Activated naive CD8-positive, alpha-beta T cell (primary cell): ENCODE measurements at regions not wholly inside any gene's neighbourhood (a gene's known extent, or its start where the extent isn't known, plus 50 kb on each side); places are given as distances from the start of the nearest gene placed in this dataset.

Experiments
- H3K27ac Mint-ChIP-seq: one replicate; pipeline ENCODE4 v1.8.0; 2021; ENCODE audit warnings: mixed read lengths
- H3K27me3 Mint-ChIP-seq: one replicate; pipeline ENCODE4 v1.8.0; 2021; ENCODE audit warnings: mixed read lengths
- H3K36me3 Mint-ChIP-seq: one replicate; pipeline ENCODE4 v1.8.0; 2021; ENCODE audit warnings: mixed read lengths
- H3K4me1 Mint-ChIP-seq: one replicate; pipeline ENCODE4 v1.8.0; 2021; ENCODE audit warnings: low read depth, mixed read lengths
- H3K4me3 Mint-ChIP-seq: one replicate; pipeline ENCODE4 v1.8.0; 2021; ENCODE audit warnings: mild to moderate bottlenecking, mixed read lengths
- H3K9me3 Mint-ChIP-seq: one replicate; pipeline ENCODE4 v1.8.0; 2021; ENCODE audit warnings: low read depth, mixed read lengths

DNA sequence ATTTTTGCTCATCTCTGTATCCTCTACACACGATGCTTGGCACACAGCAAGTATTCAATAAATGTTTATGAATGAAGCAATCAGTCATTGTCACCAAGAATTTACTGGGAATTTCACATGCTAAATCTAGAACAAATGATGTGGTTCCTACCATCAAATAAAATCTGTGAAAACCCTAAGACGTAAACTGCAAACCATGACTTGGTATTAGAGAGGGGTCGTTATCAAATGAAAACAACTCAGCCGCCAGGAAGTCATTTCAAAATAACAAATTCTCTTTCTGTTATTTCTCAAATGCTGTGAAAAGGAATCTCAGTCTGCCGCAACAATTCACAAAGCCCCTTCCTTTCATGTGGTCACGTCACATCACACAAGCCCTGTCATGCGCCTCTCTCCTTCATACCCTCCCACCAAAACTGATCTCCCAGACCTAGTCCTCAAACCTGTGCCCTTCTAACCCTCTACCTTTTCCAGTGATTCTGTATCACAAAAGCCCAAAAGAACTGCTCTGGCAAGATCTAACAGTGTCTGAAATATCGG lies 173.6 kb downstream of the DEPDC1B start:
- Mint-ChIP-seq H3K36me3 (no peaks in the 10 kb centered on the region), H3K4me1 (peaks cover 1% of the 10 kb centered on the region), H3K27ac (no peak overlapping the region), H3K27me3 (no peaks in the 10 kb centered on the region), H3K4me3 (no peak overlapping the region), H3K9me3 (no peaks in the 10 kb centered on the region)

DNA sequence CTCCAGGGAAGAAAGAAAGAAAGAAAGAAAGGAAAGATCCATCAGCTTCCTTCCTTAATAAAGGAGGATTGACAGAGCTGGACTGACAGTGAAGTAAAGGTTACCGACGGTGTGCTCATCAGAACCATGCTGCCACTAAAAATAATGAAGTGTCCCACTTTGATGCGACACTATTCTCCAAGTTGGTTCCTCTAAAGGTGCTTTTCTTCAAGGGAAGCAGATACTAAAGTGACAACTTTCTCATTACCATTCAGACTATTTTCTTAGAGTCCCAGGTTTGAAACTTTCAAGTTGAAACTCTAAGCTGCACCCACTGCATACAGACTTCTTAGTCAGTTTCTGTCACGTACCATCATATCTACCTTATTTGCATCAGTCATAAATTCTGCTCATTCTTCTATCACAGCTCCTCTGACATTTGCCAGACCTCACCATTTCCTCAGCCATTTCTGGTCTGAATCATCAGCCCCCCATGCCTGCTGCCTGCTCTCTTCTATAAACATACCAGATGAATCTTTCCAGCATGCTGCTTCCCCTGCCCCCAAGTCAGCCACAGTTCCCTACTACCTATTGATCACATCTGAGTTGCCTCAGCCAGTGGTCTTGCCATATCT lies 177.6 kb downstream of the DEPDC1B start:
- H3K27ac Mint-ChIP-seq: no peak overlapping the region
- no peaks in the 10 kb centered on the region for H3K36me3 Mint-ChIP-seq
- H3K9me3 Mint-ChIP-seq: no peaks in the 10 kb centered on the region
- H3K4me1 Mint-ChIP-seq: peaks cover 1% of the 10 kb centered on the region
- H3K27me3 Mint-ChIP-seq: no peaks in the 10 kb centered on the region
- H3K4me3 Mint-ChIP-seq: no peak overlapping the region

DNA sequence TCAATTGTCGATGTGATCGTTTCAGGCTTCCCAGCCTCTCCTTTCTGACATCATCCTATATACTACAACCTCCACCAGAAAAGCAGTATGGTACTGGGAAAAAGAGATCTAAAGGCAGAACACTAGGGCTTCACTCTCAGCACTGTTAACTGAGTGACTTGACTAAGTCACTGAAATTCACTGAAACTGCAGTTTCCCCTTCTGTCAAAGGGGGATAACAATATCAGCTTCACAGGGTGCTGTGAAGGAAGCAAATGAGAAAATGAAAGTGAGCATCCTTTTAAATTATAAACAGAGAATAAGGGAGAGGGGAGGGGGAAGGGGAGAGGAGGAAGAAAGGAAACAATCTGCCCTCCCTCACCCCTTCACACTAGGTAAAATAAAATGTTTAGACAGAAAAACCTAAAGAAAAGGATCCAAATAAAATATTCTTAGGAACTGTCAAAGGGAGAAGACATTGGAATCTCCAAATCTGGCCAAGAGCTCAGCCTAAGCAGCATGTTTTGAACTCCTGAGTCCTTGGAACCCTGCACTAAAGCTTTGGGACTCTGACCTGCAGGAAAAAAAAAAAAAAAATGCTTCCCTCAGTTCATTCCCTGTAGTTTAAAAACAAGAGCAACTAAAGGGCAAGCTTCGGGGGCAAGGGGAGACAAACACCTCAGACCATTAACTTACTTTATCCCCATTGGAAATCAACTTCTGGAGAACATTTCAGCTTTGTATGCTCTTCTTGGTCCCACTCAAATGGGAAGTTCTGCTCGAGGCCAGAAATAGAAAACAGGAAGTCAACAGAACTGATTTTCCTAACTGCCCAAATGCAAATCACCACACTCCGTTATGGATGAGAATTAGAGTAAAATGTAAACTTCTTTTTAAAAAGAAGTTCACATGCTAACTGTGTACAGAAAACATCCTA lies 178.3 kb downstream of the DEPDC1B start:
- Mint-ChIP-seq H3K36me3 (no peaks in the 10 kb centered on the region), H3K27ac (no peak overlapping the region), H3K4me3 (no peak overlapping the region), H3K9me3 (no peaks in the 10 kb centered on the region), H3K4me1 (peaks cover 1% of the 10 kb centered on the region), H3K27me3 (no peaks in the 10 kb centered on the region)

DNA sequence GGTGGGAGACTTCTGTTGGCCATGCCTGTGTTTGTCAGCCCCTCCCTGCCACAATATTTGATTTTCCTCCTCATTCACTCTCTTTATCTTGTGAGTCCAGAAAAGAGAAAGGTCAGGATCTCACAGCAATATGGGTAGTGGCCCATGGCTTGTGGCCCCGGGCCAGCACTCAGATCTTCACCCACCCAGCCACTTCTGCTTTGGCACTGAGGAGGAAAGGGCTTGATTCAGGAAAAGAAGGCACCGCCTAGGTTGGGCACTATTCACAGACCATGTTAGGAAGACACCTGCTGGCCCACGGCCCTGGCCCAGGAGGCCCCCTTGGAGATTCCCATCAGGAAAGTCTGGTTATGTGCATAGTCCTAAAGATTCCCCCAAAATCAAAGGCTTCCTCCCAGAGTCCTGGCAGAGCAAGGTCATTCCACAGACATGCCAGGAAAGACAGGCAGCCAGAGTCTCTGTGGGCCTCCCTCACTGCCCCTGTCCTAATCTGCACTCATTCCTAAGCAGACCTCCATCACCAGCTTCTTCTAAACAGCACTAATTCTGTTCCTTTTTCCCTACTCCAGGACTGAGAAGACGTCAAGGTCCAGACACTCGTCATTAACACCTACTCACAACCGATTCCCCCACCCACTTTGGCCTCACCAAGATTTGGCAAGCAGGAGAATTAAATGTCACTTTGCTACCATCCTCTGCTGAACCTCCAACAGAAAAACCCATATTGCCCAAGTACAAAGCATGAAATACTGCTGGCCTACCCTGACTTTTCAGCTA lies 179.3 kb downstream of the DEPDC1B start:
- Mint-ChIP-seq H3K27ac (no peak overlapping the region), H3K9me3 (no peaks in the 10 kb centered on the region), H3K4me1 (no peaks in the 10 kb centered on the region), H3K27me3 (no peaks in the 10 kb centered on the region), H3K4me3 (no peak overlapping the region), H3K36me3 (no peaks in the 10 kb centered on the region)

DNA sequence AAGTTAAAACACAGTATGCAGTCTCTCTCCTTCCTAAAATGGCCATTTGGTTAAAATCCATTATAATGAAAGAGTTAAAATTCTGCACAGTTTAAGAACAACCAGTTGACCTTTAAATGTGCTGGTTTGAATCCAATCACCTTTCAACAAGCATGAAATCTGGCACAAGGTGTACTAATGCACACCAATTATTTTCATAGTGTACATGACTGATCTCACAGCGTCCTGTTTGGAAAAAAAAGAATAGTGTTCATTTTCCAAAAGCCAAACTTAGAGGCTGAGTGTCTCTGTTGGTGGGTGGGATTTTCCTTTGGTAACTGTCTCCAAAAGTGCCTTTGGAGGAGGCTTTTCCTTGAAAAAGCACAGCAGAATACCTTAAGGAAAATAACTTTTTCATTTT lies 180.6 kb downstream of the DEPDC1B start:
- Mint-ChIP-seq H3K4me1 (no peaks in the 10 kb centered on the region), H3K9me3 (no peaks in the 10 kb centered on the region), H3K27me3 (no peaks in the 10 kb centered on the region), H3K4me3 (no peak overlapping the region), H3K36me3 (no peaks in the 10 kb centered on the region), H3K27ac (no peak overlapping the region)

DNA sequence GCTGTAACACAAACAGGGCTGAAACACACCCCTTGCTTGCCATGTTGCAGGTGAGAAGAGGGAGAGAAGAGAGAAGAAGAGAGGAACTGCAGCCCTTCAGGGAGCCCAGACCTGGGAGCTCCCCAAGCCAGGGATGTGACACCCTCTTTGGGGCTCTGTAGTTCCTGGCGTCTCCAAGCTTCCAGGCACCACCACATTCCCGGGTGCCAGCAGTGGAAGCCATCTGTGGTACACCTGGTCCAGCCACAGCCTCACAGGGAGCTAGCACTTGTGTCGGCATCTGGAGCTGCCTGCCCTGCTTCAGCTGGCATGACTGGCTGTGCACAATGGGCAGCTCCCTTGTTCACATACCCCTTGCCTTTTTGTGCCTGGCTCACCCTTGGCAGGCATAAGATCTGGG lies 182.1 kb downstream of the DEPDC1B start:
- Mint-ChIP-seq H3K9me3 (no peaks in the 10 kb centered on the region), H3K27ac (no peak overlapping the region), H3K36me3 (no peaks in the 10 kb centered on the region), H3K4me3 (no peak overlapping the region), H3K4me1 (no peaks in the 10 kb centered on the region), H3K27me3 (no peaks in the 10 kb centered on the region)

DNA sequence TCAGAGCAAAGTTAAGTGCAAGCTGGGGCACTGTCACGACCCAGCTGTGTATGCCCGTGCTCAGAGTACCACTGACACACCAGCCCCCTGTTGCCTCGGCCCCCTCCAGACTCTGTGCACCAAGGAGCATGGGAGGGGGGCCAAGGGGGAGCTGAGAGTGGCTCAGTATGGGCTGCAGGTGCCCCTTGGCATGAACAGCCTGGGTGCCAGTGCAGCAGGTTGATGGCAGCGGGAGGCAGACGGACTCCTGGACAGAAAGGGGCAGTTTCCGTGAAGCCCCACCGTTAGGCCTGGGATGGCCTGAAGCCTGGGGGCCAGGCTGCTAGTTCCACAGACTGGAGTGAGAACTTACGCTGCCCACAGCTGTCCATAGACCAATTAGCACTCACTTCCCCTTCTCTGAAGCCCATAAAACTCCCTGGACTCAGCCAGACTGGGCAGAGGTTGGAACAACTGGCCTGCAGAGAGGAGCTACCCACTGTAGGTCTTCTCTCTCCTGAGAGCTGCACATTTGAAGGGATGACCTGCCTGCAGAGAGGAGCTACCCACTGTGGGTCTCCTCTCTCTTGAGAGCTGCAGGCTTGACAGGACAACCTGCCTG lies 182.8 kb downstream of the DEPDC1B start:
- no peaks in the 10 kb centered on the region for H3K27me3 Mint-ChIP-seq
- no peaks in the 10 kb centered on the region for H3K4me1 Mint-ChIP-seq
- H3K9me3 Mint-ChIP-seq: no peaks in the 10 kb centered on the region
- no peak overlapping the region for H3K27ac Mint-ChIP-seq
- no peaks in the 10 kb centered on the region for H3K36me3 Mint-ChIP-seq
- no peak overlapping the region for H3K4me3 Mint-ChIP-seq

DNA sequence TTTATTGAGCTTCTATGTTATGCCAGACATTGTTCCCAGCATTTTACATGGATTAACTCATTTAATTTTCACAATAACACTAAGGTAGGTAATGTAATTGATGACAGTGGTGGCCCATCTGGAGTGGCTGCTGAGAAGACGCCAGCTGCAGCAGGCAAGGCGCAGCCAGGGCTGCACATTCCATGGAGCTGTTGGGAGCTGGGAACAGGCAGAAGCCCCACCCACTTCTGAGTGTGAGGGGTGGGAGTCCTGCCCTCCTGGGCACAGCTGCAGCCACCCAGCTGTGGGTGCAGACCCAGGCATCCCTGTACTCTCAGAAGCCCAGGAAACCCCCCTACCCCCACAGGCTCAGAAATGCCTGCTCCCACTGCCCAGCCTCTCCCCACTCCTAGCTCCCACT lies 183.3 kb downstream of the DEPDC1B start:
- Mint-ChIP-seq H3K9me3 (no peaks in the 10 kb centered on the region), H3K36me3 (no peaks in the 10 kb centered on the region), H3K4me3 (no peak overlapping the region), H3K27ac (no peak overlapping the region), H3K27me3 (no peaks in the 10 kb centered on the region), H3K4me1 (no peaks in the 10 kb centered on the region)

DNA sequence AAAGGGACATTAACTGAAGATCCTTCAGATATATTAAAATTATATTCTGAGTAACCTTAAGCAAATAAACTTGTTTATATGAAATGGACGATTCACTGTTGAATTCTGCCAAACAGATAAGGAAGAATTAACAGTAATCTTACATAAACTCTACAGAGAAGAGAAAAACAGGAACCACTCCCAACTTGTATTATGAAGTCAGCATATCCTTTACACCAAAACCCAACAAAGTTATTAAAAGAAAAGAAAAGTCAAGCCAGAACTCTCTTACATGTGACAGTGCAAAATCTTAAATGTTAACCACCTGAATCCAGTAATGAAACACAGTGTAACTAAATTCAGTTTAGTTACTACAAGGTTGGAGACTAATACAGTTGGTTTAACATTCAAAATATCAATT lies 185.8 kb downstream of the DEPDC1B start:
- Mint-ChIP-seq H3K27me3 (no peaks in the 10 kb centered on the region), H3K9me3 (no peaks in the 10 kb centered on the region), H3K4me1 (no peaks in the 10 kb centered on the region), H3K36me3 (no peaks in the 10 kb centered on the region), H3K4me3 (no peak overlapping the region), H3K27ac (no peak overlapping the region)

DNA sequence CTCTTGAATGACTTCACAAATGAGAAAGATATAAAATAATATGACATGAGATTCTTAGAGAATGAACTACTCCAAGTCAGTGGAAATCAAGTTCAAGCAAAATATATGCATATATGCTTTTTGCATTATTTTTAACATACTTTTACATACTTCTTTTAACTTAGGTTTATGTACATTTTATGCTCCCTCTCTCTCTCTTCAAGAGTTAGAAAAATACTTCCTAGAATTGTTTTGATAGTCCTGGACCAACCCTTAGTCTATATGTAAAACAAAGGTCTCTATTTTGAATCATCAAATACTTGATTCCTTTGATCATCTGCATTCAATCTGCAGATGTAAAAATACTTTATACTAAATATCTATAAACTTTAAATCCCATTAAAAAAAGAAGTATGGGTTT lies 187.8 kb downstream of the DEPDC1B start:
- Mint-ChIP-seq H3K27me3 (no peaks in the 10 kb centered on the region), H3K36me3 (no peaks in the 10 kb centered on the region), H3K4me3 (no peak overlapping the region), H3K27ac (no peak overlapping the region), H3K9me3 (no peaks in the 10 kb centered on the region), H3K4me1 (no peaks in the 10 kb centered on the region)

DNA sequence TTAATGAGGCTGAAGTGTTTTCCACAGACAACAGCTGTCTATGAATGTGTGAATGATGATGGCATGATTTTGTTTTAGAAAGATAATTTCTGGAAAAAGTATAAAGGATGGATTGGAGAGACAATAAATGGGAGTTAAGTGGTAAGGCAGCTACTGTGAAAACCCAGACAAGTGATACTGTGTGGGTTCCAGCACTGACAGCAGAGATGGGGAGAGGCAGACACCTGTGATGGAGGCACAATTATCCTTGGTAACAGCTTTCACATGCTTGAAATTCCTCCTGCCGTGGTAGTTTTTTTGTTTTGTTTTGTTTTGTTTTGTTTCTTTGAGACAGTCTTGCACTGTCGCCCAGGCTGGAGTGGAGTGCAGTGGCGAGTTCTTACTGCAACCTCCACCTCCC lies 189.3 kb downstream of the DEPDC1B start:
- H3K36me3 Mint-ChIP-seq: no peaks in the 10 kb centered on the region
- no peaks in the 10 kb centered on the region for H3K27me3 Mint-ChIP-seq
- no peaks in the 10 kb centered on the region for H3K4me1 Mint-ChIP-seq
- H3K9me3 Mint-ChIP-seq: no peaks in the 10 kb centered on the region
- H3K4me3 Mint-ChIP-seq: no peak overlapping the region
- no peak overlapping the region for H3K27ac Mint-ChIP-seq

DNA sequence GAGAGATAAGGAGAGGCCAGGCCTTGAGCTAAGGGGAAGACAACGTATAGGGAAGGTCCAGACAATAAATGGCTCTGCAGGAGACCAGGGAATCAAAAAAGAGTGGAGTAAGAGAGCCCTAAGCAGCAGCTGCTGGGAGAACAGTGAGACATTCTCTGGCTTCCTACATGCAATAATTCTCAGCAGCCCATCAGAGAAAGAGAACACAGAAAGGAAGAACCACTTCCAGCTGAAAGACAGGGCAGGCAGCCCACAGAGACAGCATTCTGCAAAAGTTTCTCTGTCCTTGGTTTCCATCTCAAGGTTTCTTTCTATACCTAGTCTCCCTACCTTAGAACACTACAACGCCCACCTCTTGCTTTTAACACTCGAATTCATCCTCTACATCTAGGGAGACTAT lies 189.9 kb downstream of the DEPDC1B start:
- no peaks in the 10 kb centered on the region for H3K9me3 Mint-ChIP-seq
- H3K27me3 Mint-ChIP-seq: no peaks in the 10 kb centered on the region
- no peaks in the 10 kb centered on the region for H3K36me3 Mint-ChIP-seq
- H3K4me1 Mint-ChIP-seq: no peaks in the 10 kb centered on the region
- no peak overlapping the region for H3K4me3 Mint-ChIP-seq
- no peak overlapping the region for H3K27ac Mint-ChIP-seq

DNA sequence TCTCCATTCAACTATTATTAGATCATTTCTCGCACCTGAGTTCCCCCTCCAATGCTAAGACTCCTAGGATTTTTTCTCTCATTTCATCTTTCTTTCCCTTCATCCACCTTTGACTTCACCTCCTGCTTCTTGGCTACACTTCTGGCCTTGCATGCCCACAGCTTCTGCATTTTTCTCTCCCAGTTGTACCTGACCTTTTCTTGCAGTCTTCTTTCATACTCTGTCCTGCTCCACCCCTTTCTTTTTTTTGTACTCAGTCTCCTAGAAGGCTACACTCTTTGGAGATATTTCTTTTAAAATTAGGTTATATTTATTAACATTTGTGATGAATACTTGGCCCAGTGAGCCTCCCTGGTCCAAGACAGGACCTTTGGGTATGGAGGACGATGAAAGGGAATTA lies 190.4 kb downstream of the DEPDC1B start:
- no peaks in the 10 kb centered on the region for H3K36me3 Mint-ChIP-seq
- no peaks in the 10 kb centered on the region for H3K27me3 Mint-ChIP-seq
- H3K27ac Mint-ChIP-seq: no peak overlapping the region
- H3K9me3 Mint-ChIP-seq: no peaks in the 10 kb centered on the region
- no peaks in the 10 kb centered on the region for H3K4me1 Mint-ChIP-seq
- no peak overlapping the region for H3K4me3 Mint-ChIP-seq

DNA sequence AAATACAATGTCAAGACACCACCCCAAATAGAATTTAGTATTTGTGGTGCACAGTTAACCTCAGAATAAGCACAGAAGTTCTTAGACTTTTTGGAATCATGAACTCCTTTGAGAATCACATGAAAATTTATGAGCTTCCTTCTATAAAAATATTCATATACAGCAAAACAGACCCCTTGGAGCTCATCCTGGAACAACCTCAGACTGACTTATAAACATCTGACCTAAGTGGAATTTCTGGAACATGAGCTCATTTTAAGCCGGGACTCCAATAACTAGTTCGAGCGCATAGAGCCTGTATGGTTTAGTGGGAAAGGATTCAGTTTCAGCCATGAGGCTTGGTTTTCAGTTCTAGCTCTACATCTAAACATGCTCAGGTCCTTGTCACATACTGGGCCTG lies 192.3 kb downstream of the DEPDC1B start:
- no peaks in the 10 kb centered on the region for H3K4me1 Mint-ChIP-seq
- H3K4me3 Mint-ChIP-seq: no peak overlapping the region
- H3K36me3 Mint-ChIP-seq: no peaks in the 10 kb centered on the region
- peaks cover 1% of the 10 kb centered on the region for H3K27me3 Mint-ChIP-seq
- H3K27ac Mint-ChIP-seq: no peak overlapping the region
- peaks cover 2% of the 10 kb centered on the region for H3K9me3 Mint-ChIP-seq
